SK-N-MC (cell line): ENCODE measurements at regions not wholly inside any gene's neighbourhood (a gene's known extent, or its start where the extent isn't known, plus 50 kb on each side); places are given as distances from the start of the nearest gene placed in this dataset.

ENCODE experiments used
- DNase-seq: peaks from one replicate; pipeline ENCODE4 v3.0.0-alpha.2; 2011; ENCODE audit warnings: low read depth, low spot score
- H3K27ac ChIP-seq: fragments of 200-600 bp; sonication (generic); 2 replicates; pipeline ENCODE4 v1.5.1; 2016; ENCODE audit warnings: mixed run types
- H3K36me3 ChIP-seq: fragments of 200-600 bp; sonication (generic); 2 replicates; pipeline ENCODE4 v1.6.1; 2017; ENCODE audit warnings: antibody characterized with exemption, low read length, mixed read lengths; ENCODE audit not compliant: insufficient read depth
- H3K4me3 ChIP-seq: fragments of 200-600 bp; sonication (generic); 2 replicates; pipeline ENCODE4 v1.5.1; 2016
- H3K9ac ChIP-seq: fragments of 200-600 bp; sonication (generic); 2 replicates; pipeline ENCODE4 v1.8.0; 2017; ENCODE audit warnings: mixed run types, mixed read lengths; ENCODE audit not compliant: insufficient read length
- H3K9me3 ChIP-seq: fragments of 200-600 bp; sonication (generic); 2 replicates; pipeline ENCODE4 v1.6.1; 2017; ENCODE audit warnings: low read depth, mild to moderate bottlenecking, antibody characterized with exemption, low read length, moderate library complexity, mixed read lengths
- EZH2 ChIP-seq: fragments of 200-600 bp; sonication (generic); IDR thresholded peaks from one replicate; pipeline ENCODE4 v1.6.1; 2017; ENCODE audit warnings: antibody characterized with exemption
- FOXP2 ChIP-seq: optimal IDR thresholded peaks from 2 replicates; pipeline ENCODE3; 2011; ENCODE audit warnings: mild to moderate bottlenecking, moderate library complexity; ENCODE audit not compliant: insufficient read depth; ENCODE audit errors: extremely low read length, control extremely low read depth
- POLR2AphosphoS5 ChIP-seq: IDR thresholded peaks from 2 replicates; pipeline ENCODE4 v1.6.1; 2012; ENCODE audit warnings: mild to moderate bottlenecking, low read depth, low read length, borderline replicate concordance

- Histone ChIP-seq H3K4me3 (no peak overlapping the region; the same call in 1 of the 2 replicates), H3K36me3 (no peaks in the 10 kb centered on the region), H3K9me3 (no peaks in the 10 kb centered on the region), H3K9ac (peak overlapping the region; percentile 30), H3K27ac (peak overlapping the region; percentile 91)
- DNase-seq, result no peak
- TF ChIP-seq EZH2 (no peak), FOXP2 (no peak), POLR2AphosphoS5 (no peak)
Observed at GRCh38 chr18:61607867-61608266, 274.6 kb downstream of the CDH20 start.

GRCh38 chr18:61606759-61607158 lies 273.5 kb downstream of the CDH20 start:
- Histone ChIP-seq H3K9me3 (no peaks in the 10 kb centered on the region), H3K9ac (peak overlapping the region; percentile 74), H3K36me3 (no peaks in the 10 kb centered on the region), H3K4me3 (peak overlapping the region; percentile 73), H3K27ac (peak overlapping the region; percentile 99)
- no peak for TF ChIP-seq FOXP2
- no peak for TF ChIP-seq EZH2
- peak; percentile 45 for TF ChIP-seq POLR2AphosphoS5
- DNase-seq, result peak; percentile 96

GRCh38 chr18:61606068-61606660 lies 272.9 kb downstream of the CDH20 start:
- Histone ChIP-seq H3K9ac (peak overlapping the region; percentile 74), H3K9me3 (no peaks in the 10 kb centered on the region), H3K27ac (peak overlapping the region; percentile 99), H3K4me3 (peak overlapping the region; percentile 73), H3K36me3 (no peaks in the 10 kb centered on the region)
- DNase-seq, result peak; percentile 73
- no peak for TF ChIP-seq POLR2AphosphoS5
- TF ChIP-seq EZH2, result no peak
- TF ChIP-seq FOXP2, result no peak

- peak overlapping the region; percentile 74 for H3K9ac ChIP-seq
- no peak for TF ChIP-seq EZH2
- TF ChIP-seq POLR2AphosphoS5, result no peak
- TF ChIP-seq FOXP2, result no peak
- H3K9me3 ChIP-seq, result no peaks in the 10 kb centered on the region
- no peak for DNase-seq
- peak overlapping the region; percentile 73 for H3K4me3 ChIP-seq
- peak overlapping the region; percentile 99 for H3K27ac ChIP-seq
- no peaks in the 10 kb centered on the region for H3K36me3 ChIP-seq
Observed at GRCh38 chr18:61605376-61606067, 272.3 kb downstream of the CDH20 start.
